H1 (cell line): ENCODE measurements at regions not wholly inside any gene's neighbourhood (a gene's known extent, or its start where the extent isn't known, plus 50 kb on each side); places are given as distances from the start of the nearest gene placed in this dataset.

Experiments
- CTCF ChIA-PET: fragments of 300-600 bp; sonication (Branson Sonifier 250); formaldehyde crosslinking; loops from one replicate; lab custom pipeline; 2021; ENCODE audit not compliant: partially characterized antibody; lab: Charles Lee
- POLR2A ChIA-PET: fragments of 300-600 bp; sonication (Branson Sonifier 250); formaldehyde crosslinking; loops from one replicate; lab custom pipeline; 2021; ENCODE audit warnings: inconsistent platforms; ENCODE audit not compliant: partially characterized antibody; lab: Charles Lee
- DNase-seq, 2 experiments: peaks; one replicate each; pipeline versions ENCODE4 v3.0.0 to v3.0.0-alpha.2; 2010 to 2022; ENCODE audit warnings: low spot score in 2 of 2, low read depth in 1 of 2, mixed read lengths in 1 of 2
- FAIRE-seq: peaks from 2 replicates; lab custom pipeline; 2011; peaks lifted over from hg19 to GRCh38; lab: Jason Lieb, UNC
- H2AFZ ChIP-seq: 2 replicates; pipeline ENCODE4 v1.8.1; 2012; ENCODE audit warnings: low read length, inconsistent platforms
- H2AK5ac ChIP-seq: 2 replicates; pipeline ENCODE4 v1.6.1; 2013; ENCODE audit warnings: low read depth, low read length
- H2BK120ac ChIP-seq: replicated peaks from 2 replicates; pipeline ENCODE3; 2013; ENCODE audit warnings: low read depth, low read length, inconsistent platforms
- H2BK12ac ChIP-seq: 2 replicates; pipeline ENCODE4 v1.6.1; 2013; ENCODE audit warnings: low read depth, low read length
- H2BK15ac ChIP-seq: 2 replicates; pipeline ENCODE4 v1.6.1; 2013; ENCODE audit warnings: low read length
- H2BK20ac ChIP-seq: 2 replicates; pipeline ENCODE4 v1.6.1; 2013; ENCODE audit warnings: low read length
- H2BK5ac ChIP-seq: 2 replicates; pipeline ENCODE4 v1.6.1; 2013; ENCODE audit warnings: low read depth, low read length
- H3K14ac ChIP-seq: 2 replicates; pipeline ENCODE4 v1.6.1; 2013; ENCODE audit warnings: inconsistent platforms; ENCODE audit not compliant: insufficient read length
- H3K18ac ChIP-seq: 2 replicates; pipeline ENCODE4 v1.6.1; 2013; ENCODE audit warnings: low read length; ENCODE audit errors: extremely low read depth
- H3K23ac ChIP-seq: 2 replicates; pipeline ENCODE4 v1.6.1; 2013; ENCODE audit warnings: inconsistent platforms; ENCODE audit not compliant: insufficient read length
- H3K23me2 ChIP-seq: 2 replicates; pipeline ENCODE4 v1.6.1; 2013; ENCODE audit warnings: low read depth, low read length
- H3K27ac ChIP-seq: 2 replicates; pipeline ENCODE4 v1.6.1; 2011; ENCODE audit warnings: low read depth, low read length, inconsistent platforms
- H3K27me3 ChIP-seq, 4 experiments: replicated peaks in 1 of 4; 1 replicate in 1 of 4; 2 replicates in 3 of 4; pipeline versions ENCODE4 v1.6.1 to v1.8.1; 2011 to 2013; ENCODE audit warnings: low read length in 3 of 4, mild to moderate bottlenecking in 3 of 4, inconsistent platforms in 2 of 4, mixed read lengths in 2 of 4, moderate library complexity in 1 of 4; ENCODE audit not compliant: control insufficient read depth in 3 of 4, insufficient read depth in 3 of 4; ENCODE audit errors: extremely low read depth in 1 of 4
- H3K36me3 ChIP-seq, 4 experiments: 2 replicates each; pipeline versions ENCODE4 v1.6.1 to v1.8.1; 2011 to 2013; ENCODE audit warnings: mild to moderate bottlenecking in 4 of 4, low read length in 3 of 4, moderate library complexity in 2 of 4, control low read depth in 1 of 4, inconsistent platforms in 1 of 4; ENCODE audit not compliant: insufficient read depth in 4 of 4, control insufficient read depth in 2 of 4
- H3K4ac ChIP-seq: replicated peaks from 2 replicates; pipeline ENCODE3; 2013; ENCODE audit warnings: low read length, low read depth, mixed read lengths, inconsistent platforms; ENCODE audit not compliant: insufficient read length
- H3K4me1 ChIP-seq, 4 experiments: replicated peaks in 1 of 4; 1 replicate in 1 of 4; 2 replicates in 3 of 4; pipeline versions ENCODE4 v1.6.1 to v1.8.1; 2011 to 2013; ENCODE audit warnings: low read length in 3 of 4, inconsistent platforms in 2 of 4, mixed read lengths in 1 of 4; ENCODE audit not compliant: insufficient read depth in 4 of 4, control insufficient read depth in 3 of 4
- H3K4me2 ChIP-seq, 2 experiments: 2 replicates each; pipeline versions ENCODE4 v1.6.1 to v1.8.1; 2011 to 2013; ENCODE audit warnings: low read depth in 2 of 2, low read length in 2 of 2, control low read depth in 1 of 2, inconsistent platforms in 1 of 2, mild to moderate bottlenecking in 1 of 2; ENCODE audit not compliant: insufficient read depth in 1 of 2
- H3K4me3 ChIP-seq, 4 experiments: fragments of 200-600, 300-600 bp in 1 of 4; sonication (generic), shearing (Covaris generic), sonication (Bioruptor Twin) in 1 of 4; 2 replicates each; pipeline versions ENCODE4 v1.5.1 to v1.8.1; 2011 to 2016; ENCODE audit warnings: low read length in 4 of 4, low read depth in 3 of 4, control low read depth in 2 of 4, inconsistent platforms in 2 of 4, mild to moderate bottlenecking in 2 of 4, mixed read lengths in 1 of 4, moderate library complexity in 1 of 4; ENCODE audit not compliant: insufficient read depth in 2 of 4; ENCODE audit errors: extremely low read depth in 1 of 4
- H3K56ac ChIP-seq: replicated peaks from 2 replicates; pipeline ENCODE3; 2013; ENCODE audit warnings: low read depth, mild to moderate bottlenecking, mixed read lengths, low read length, inconsistent platforms; ENCODE audit not compliant: insufficient read length
- H3K79me1 ChIP-seq: 2 replicates; pipeline ENCODE4 v1.6.1; 2013; ENCODE audit warnings: low read depth, low read length, control low read depth
- H3K79me2 ChIP-seq, 2 experiments: 2 replicates each; pipeline versions ENCODE4 v1.6.1 to v1.8.1; 2012 to 2013; ENCODE audit warnings: low read length in 2 of 2, mild to moderate bottlenecking in 2 of 2, inconsistent platforms in 1 of 2; ENCODE audit not compliant: insufficient read depth in 2 of 2, control insufficient read depth in 1 of 2
- H3K9ac ChIP-seq, 4 experiments: replicated peaks in 1 of 4; 1 replicate in 1 of 4; 2 replicates in 3 of 4; pipeline versions ENCODE4 v1.6.1 to v1.8.1; 2011 to 2013; ENCODE audit warnings: low read depth in 3 of 4, low read length in 3 of 4, control low read depth in 2 of 4, mild to moderate bottlenecking in 2 of 4, moderate library complexity in 2 of 4, inconsistent platforms in 1 of 4; ENCODE audit errors: extremely low read depth in 1 of 4
- H3K9me3 ChIP-seq, 2 experiments: 2 replicates each; pipeline versions ENCODE4 v1.6.1 to v1.8.1; 2012 to 2013; ENCODE audit warnings: mild to moderate bottlenecking in 2 of 2, moderate library complexity in 2 of 2, control low read depth in 1 of 2, inconsistent platforms in 1 of 2, low read depth in 1 of 2, low read length in 1 of 2, mixed read lengths in 1 of 2; ENCODE audit not compliant: insufficient read depth in 2 of 2
- H4K20me1 ChIP-seq, 2 experiments: replicated peaks in 1 of 2; 2 replicates each; pipeline versions ENCODE3 to v1.8.1; 2011 to 2013; ENCODE audit warnings: inconsistent platforms in 2 of 2, low read length in 2 of 2, mild to moderate bottlenecking in 1 of 2; ENCODE audit not compliant: insufficient read depth in 2 of 2, control insufficient read depth in 1 of 2
- H4K5ac ChIP-seq: 2 replicates; pipeline ENCODE4 v1.6.1; 2013; ENCODE audit warnings: low read length, low read depth, mixed read lengths, inconsistent platforms; ENCODE audit not compliant: insufficient read length
- H4K8ac ChIP-seq: 2 replicates; pipeline ENCODE4 v1.8.0; 2013; ENCODE audit warnings: mild to moderate bottlenecking, moderate library complexity, low read length, inconsistent platforms; ENCODE audit not compliant: insufficient read depth; ENCODE audit errors: extremely low read depth
- H4K91ac ChIP-seq: replicated peaks from 2 replicates; pipeline ENCODE3; 2013; ENCODE audit warnings: low read length, mixed read lengths, inconsistent platforms; ENCODE audit not compliant: insufficient read length
- CEBPB ChIP-seq: IDR thresholded peaks from 2 replicates; pipeline ENCODE4 v1.6.1; 2012; ENCODE audit warnings: low read depth, low read length
- KDM5A ChIP-seq: fragments of 200-600 bp; IDR thresholded peaks from 2 replicates; pipeline ENCODE4 v1.7.1; 2012; ENCODE audit warnings: mild to moderate bottlenecking, low read length, inconsistent platforms, mixed read lengths
- MAFK ChIP-seq: IDR thresholded peaks from 2 replicates; pipeline ENCODE4 v1.6.1; 2012; ENCODE audit warnings: low read depth, mild to moderate bottlenecking, improper control_type of control experiment, low read length
- SP4 ChIP-seq: IDR thresholded peaks from 2 replicates; pipeline ENCODE4 v1.6.1; 2012; ENCODE audit warnings: low read length, inconsistent platforms
- SUZ12 ChIP-seq: fragments of 200-600 bp; sonication (generic); IDR thresholded peaks from 2 replicates; pipeline ENCODE4 v1.6.1; 2012; ENCODE audit warnings: mild to moderate bottlenecking, inconsistent platforms, low read length, moderate library complexity, mixed read lengths
- TCF12 ChIP-seq: IDR thresholded peaks from 2 replicates; pipeline ENCODE4 v1.6.1; 2011; ENCODE audit warnings: low read depth, mild to moderate bottlenecking, low read length
- WGBS, 2 experiments: shearing (Covaris generic) in 1 of 2; methylation state at CpG; one replicate each; pipeline versions ENCODE4 v1.1.6 to v1.1.7; 2013 to 2015; ENCODE audit warnings: low lambda C conversion rate in 2 of 2, mixed read lengths in 2 of 2, inconsistent platforms in 1 of 2, low coverage in 1 of 2, missing lambda C conversion rate in 1 of 2; ENCODE audit not compliant: insufficient replicate concordance in 2 of 2, insufficient coverage in 1 of 2, insufficient read length in 1 of 2; ENCODE audit errors: extremely low coverage in 1 of 2, missing lambda C conversion rate in 1 of 2; 5-methylcytosine and 5-hydroxymethylcytosine counted together

- DNase-seq (no peak), FAIRE-seq (no peak)
- H3K4ac ChIP-seq, result no peak overlapping the region
- TF ChIP-seq TCF12, result no peak
- no peak for TF ChIP-seq KDM5A
- TF ChIP-seq SUZ12, result no peak
- no peak for TF ChIP-seq MAFK
- TF ChIP-seq CEBPB, result no peak
- TF ChIP-seq SP4, result no peak
- H4K20me1 ChIP-seq, result no peaks in the 10 kb centered on the region
- no peak overlapping the region for H2BK20ac ChIP-seq
- no peak overlapping the region for H3K23ac ChIP-seq
- no peaks in the 10 kb centered on the region for H3K23me2 ChIP-seq
- ChIA-PET POLR2A (no interaction called here), CTCF (interaction anchor here (1.4 to 1.6 kb wide), 4 partner anchors 13 to 421 kb away, joined by 4 to 5 read pairs (median 4); no protein-coding TSS in a partner anchor)
- H2BK120ac ChIP-seq, result no peak overlapping the region
- no peak overlapping the region for H3K14ac ChIP-seq
- H3K9ac ChIP-seq, result no peak overlapping the region
- H3K9me3 ChIP-seq, result peaks cover 13 to 22% of the 10 kb centered on the region in 2 experiments
- H3K27me3 ChIP-seq, result no peaks in the 10 kb centered on the region
- H2BK5ac ChIP-seq, result no peak overlapping the region
- H2AK5ac ChIP-seq, result no peak overlapping the region
- H2BK12ac ChIP-seq, result no peak overlapping the region
- no peak overlapping the region for H3K4me2 ChIP-seq
- no peak overlapping the region for H4K5ac ChIP-seq
- H3K79me2 ChIP-seq, result no peaks in the 10 kb centered on the region
- no peak overlapping the region for H3K4me3 ChIP-seq
- H3K4me1 ChIP-seq, result no peaks in the 10 kb centered on the region
- no peak overlapping the region for H4K8ac ChIP-seq
- no peaks in the 10 kb centered on the region for H3K79me1 ChIP-seq
- 0 out of 8 replicates have a peak, but pooled peaks cover 0 to 6% (median 0%) of the 10 kb centered on the region in 4 experiments for H3K36me3 ChIP-seq
- 92% methylated on average over 9 of the region's 9 CpGs; no CpG with 5 or more reads in 1 of the 2 experiments for WGBS, 2 experiments
- H2BK15ac ChIP-seq, result no peak overlapping the region
- H3K18ac ChIP-seq, result no peak overlapping the region
- H3K56ac ChIP-seq, result no peak overlapping the region
- H2AFZ ChIP-seq, result no peak overlapping the region
- H4K91ac ChIP-seq, result no peak overlapping the region
- H3K27ac ChIP-seq, result no peak overlapping the region
Observed at GRCh38 chr5:106874974-106875373, 795.8 kb downstream of the EFNA5 start.
